Activated CD8-positive, alpha-beta memory T cell treated with anti-CD3 and anti-CD28 coated beads, Interleukin-2, amount 50 U/mL, for 24 hours (primary cell): ENCODE measurements at regions not wholly inside any gene's neighbourhood (a gene's known extent, or its start where the extent isn't known, plus 50 kb on each side); places are given as distances from the start of the nearest gene placed in this dataset.

Experiments
- DNase-seq: peaks from one replicate; pipeline ENCODE4 v3.0.0-alpha.2; 2020; ENCODE audit errors: extremely low read depth

DNA sequence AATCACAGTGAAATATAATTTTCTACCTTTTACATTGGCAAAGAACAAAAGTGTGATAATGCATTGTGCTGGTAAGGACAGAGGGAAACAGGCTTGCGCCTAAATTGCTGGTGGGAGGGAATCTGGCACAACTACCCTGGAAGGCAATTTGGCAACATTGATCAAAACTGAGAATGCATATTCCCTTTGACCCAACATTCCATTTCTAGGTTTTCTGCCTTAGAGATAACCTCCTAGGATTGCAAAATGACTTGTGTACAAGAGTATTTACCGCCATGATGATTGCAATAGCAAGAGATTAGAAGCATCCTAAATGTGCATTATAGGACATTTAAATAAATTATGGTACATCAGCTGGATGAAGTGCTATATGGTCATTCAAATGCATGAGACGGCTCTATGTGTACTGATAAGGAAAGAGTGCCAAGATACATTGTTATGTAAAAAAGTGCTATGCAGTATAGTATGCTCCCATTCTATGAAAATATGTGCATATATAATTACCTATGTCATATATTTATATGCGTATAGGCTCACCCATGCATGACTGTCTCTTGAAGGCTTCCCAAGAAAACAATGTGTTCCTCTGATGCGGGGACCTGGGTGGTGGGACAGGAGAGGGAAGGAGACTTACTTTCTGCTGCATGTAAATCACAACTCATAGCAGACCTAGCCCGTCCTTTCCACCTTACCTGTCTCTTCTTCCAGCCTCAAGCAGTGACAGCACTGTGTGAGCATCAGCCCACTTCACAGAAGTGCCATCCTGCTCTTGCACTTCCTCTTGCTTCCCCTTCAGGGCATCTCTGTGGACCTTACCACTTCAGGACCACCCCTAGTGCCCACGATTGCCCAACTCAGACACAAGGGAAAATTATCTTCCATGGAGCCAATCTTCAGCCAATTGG lies 249.9 kb upstream of the TLE3 start:
- no peak for DNase-seq

DNA sequence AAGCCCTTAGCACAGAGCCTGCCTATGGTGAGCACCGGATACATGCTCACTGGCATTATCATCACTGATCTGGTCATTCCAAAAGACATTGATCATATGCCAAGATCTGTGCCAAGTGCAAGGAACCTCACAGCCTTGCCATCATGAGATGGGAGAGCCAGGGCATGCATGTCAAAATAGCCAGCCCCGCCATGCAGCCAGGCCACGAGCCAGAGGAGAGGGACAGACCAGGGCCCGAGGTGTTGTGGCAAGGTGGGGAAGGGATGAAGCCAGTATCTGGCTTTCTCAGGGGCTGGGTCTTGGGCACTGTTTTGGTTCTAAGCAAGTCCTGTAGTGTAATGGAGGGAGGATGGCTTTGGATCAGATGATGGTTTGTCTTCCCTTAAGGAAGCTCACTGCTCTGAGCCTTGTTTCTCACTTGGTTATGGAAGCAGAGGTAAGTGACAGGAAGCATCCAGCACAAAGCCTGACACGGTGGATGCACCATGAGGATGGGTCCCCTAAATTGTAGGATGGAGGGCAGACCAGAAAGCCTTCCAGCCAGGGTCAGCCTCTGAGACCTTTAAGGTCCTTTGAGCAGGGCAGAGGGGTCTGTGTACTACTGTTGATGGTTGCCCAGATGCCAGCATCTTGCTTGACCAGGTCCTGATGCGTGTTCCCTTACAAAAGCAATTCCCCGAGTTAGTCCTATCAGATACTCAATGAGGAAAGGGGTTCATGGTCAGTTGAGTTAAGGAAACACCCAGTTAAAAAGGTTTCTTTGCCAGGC lies 247.7 kb upstream of the TLE3 start:
- no peak for DNase-seq

DNA sequence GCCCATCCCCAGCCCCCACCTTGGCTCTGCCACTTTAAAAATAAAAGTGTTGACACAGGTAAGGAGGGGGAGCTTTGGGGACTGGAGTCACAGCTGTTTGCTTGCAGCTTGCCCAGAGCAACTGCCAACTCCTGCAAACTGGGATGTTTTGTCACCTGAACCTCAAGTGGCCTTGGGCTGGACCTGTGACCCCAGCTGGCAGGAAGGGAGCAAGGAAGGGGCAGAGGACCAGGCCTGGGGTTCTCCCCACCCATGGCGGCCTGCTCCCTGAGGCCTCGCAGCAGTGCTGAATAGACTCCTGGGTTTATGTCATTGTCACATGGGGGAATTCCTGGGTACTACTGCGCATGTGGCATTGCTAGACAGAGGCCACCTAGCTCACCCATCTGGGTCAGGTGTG lies 246.9 kb upstream of the TLE3 start:
- no peak for DNase-seq

DNA sequence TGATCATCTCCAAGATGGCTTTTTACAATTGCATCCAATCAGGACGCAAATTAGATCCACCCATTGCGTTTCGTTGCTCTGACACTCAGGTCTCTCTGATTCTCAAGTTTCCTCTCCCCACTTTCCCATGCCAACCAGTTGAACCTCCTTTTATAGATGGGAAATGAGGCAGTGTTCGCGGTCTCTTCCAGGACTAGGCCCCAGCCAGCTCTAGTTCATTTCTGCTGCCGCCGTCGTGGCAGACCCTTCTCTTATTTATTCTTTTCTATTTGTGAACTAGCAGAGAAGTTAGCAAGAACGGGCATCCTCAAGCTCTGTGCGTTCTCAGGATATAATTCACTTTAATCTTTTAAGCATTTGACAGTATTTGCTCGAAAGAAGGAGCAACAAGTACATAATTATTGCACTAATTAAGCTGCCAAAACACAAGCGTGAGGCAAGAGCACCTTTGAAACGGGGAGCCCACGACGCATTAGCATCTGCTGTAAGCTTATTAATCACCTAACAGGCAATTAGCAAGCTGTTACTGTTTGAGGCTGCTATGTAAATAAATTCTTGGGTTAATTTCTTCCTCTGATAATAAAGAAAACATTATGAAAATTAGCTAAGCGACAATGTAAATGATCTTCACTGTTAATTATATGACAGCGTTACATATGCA lies 246.4 kb upstream of the TLE3 start:
- DNase-seq = no peak

DNA sequence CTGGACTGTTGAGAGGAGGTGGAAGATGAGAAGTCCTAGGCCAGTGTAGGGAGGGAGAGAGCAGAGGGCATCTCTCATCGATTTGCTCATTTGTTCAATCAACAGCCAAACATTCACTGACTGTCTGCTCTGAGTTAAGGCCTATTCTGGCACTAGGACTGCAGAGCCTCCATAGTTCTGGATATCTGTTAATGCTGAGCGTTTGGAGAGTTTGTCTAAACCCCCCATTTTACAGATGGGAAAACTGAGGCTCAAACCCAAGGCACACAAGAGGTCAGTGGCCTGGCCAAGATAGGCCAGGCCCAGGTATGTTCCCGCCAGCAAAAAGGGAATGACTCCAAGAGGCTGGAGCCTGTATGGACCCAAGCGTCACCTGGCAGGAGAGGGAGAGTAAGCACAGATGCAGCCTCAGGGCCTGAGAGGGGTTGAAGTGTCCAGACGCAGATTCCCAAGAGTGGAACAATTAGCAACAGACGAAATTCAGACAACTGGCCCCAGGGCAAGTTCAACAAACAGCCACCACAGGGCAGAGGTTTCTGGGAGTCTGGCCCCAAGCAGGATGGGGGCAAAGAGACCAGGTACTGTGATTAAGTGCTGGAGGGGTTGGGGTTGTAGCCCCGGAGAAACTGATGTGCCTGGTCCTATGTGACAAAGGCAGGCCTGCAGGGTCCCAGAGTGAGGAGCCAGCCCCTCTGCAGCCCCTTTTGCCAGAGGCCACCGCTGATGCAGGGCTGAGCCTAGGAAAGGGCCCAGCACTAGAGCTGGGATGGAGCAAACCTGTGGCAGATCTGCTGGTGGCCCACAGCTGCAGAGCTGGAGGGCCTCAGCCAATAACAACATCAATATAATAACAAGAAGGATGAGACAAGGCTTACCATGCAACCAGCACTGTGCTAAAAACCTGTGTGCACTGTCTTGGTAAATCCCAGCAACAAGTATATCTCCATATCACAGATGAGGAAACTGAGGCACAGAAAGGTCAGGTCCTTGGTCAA lies 245.1 kb upstream of the TLE3 start:
- DNase-seq = no peak

DNA sequence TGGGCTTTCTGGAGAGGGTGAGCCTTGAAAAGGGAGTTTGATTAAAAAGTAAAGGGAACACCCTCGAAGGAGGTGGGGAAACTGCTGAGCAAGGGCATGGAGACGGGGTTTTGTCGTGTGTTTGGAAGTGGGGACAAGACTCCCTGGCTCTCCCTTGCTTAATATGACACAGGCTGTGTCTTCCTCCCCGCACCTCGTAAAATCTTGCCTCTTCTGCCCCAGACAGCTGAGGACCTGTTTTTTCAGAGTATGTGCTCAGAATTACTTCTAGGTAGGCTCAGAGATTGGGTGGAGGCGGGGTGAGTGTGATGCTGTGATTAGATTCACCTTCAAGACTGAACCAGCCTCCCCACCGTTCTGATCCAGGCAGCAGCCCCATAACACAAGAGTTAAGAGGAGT lies 244.4 kb upstream of the TLE3 start:
- no peak for DNase-seq

DNA sequence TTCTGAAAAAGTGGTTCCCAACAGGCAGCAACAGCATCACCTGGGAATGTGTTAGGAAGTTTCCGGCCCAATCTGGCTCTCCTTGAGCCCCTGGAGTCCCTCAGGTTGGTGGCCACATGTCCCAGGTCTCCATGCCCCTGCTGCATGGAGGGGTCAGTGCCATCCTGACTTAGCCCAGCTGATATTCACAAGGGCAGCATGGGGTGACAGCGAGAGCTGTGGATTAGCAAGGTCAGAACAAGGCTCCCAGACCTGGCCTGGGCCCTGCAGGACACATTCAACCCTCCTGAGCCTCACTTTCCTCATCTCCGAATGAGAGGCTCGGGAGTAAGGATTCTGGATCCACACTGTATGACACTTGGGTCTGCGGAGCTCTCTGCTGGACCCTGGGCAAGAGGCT lies 243.8 kb upstream of the TLE3 start:
- no peak for DNase-seq

DNA sequence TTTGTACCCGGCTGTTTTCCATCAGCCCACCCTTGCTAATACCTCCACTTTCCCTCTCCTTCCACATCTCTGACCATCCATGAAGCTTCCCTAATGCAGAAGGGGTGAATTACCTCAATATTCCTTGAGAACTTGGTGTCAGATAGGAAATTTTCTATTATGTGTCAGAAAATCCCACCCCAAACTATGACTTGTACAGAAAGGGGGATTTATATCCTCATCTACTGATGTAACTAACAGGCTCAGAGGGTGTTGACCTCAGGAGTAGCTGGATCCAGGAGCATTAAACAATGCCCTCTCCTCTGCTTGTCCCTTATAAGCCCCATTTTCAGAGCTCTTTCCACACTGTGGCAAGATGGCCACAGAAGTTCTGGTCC lies 242.8 kb upstream of the TLE3 start:
- no peak for DNase-seq

DNA sequence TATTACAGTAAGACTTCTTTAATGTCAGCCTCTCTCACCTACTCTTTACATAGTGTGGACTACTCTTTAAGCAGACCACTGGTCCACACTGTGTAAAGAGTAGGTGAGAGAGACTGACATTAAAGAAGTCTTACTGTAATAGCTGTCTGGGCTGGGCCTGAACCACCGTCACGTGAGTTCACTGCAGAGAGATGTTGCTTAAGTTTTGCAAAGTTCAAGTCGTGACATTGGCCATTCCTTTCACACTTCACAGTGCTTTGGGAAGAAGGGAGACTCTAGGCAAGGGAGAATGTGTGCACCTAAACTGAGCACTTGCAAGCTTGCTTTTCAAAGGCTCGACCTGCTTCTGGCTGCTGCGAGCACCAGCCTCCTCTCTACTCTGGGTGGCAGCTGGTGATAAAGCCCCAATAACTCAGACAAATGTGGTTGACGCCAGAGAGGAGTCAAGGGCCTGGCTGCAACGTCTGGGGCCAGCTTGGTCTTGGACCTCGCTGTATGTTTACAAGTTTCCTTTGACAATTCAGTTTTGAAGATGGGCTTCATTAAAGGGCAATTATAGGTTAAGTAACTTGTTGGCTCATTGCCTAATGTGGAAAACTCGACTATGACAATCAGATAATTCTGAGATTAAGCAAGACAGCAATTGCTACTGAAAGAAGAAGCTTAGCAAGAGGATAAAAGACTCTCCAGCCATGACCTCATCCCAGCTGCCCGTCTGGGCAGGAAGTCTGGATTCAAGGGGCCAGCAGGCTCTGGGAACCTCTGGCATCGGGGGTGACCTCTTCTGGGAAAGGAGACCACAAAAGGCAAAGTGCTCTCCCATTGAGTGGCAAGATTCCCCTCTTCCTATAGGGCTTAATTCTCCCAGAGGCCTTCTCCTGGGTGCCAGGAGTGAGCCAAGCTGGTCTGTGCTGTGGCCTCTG lies 242.1 kb upstream of the TLE3 start:
- DNase-seq = no peak

DNA sequence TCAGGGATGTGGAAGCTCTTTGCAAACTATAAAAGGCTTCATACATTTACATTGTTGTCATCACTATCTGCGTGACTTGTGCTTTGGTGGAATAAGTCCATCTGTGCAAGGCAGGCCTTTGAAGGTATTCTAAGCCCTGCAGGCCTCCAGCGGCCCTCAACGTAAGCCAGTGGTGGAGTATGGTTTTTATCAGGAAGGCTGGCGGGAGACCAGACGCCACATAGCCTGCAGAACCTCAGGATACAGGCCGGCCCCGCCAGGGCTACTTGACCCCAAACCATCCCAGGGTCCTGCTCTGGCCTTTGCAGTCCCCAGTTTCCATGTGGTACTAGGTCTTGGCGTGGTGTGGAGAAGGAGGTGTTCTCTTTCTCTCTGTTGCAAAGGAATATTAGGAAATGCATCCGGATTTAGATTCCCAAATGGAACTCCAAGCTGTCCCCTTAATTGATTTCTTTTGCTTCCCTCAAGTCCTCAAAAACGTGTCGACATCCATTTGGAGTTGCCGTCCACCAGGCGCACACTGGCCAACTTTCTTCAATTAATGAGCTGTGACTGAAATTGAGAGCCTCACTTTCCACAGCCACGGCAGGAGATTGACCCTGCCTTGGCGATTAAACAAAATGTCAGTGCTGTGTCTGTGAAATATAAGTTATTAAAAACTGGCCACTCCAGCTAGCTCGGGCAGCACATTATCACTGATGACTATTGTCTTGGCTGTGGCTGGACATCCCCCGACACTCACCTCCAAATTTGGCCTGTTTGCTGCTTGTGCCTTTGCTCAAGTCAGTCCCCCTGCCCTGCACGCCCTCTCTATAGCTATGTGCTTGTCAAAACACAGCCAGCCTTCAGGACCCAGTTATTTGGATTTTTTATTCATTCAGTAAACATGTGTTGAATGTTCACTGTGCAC lies 239.8 kb upstream of the TLE3 start:
- no peak for DNase-seq

DNA sequence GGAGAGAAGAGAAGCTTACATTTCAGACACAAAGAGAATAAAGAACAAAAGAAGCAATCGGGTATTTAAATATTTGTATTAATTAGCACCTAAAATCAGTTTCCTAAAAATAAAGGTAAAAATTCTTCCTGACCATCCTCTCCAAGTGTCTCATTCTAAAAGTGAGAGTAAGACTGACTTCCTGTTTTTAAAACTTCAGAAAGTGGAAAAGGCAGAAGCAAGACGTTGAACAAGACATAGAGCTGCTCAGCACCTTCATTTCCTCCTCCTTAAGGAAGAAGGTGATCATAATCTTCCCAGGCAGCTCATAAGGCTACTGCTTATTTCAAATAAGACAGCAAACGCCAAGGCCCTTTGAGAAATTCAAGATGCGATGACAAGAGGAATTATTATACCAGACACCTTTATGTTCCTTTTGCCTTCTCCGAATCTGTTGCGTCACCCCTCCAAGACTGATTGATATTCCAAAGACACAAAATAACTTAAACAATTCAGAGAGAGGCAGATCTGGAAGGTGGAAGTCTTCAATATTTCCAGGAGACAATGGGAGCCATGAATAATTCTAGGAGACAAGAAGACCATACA lies 238.8 kb upstream of the TLE3 start:
- DNase-seq = no peak

DNA sequence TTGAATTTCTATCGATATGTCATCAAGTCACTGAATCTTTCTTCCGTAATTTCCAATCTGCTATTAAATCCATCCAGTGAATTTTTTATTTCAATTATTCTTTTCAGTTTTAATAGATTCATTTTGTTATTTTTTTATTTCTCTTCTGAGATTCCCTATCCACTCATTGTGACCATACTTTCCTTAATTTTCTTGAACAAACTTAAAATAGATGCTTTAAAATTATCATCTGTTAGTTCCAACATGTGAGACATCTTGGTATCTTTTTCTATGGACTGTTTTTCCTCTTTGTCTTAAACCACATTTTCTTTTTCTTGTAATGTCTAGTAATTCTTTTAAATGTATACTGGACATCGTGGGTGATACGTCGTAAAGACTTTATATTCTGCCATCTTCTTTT lies 236.6 kb upstream of the TLE3 start:
- no peak for DNase-seq

DNA sequence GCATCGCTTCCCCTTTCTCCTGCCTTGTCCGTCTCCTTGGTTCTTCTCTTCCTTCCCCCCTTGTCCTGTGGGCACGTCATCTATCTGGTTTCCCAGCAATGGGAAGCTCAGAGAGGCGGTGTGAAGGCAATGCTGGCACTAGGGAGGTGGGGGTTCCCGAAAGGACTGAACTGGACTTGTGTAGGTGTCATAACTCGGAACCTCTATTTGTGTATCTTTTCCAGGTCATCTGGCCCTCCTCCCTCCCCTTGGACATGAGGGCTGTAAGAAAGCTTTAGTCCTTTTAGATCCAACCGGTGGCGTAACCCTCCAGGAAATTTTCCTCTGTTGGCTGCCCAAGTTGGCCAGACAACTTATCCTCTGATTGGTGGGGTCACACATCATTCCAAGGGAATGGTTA lies 231.5 kb upstream of the TLE3 start:
- DNase-seq = no peak

DNA sequence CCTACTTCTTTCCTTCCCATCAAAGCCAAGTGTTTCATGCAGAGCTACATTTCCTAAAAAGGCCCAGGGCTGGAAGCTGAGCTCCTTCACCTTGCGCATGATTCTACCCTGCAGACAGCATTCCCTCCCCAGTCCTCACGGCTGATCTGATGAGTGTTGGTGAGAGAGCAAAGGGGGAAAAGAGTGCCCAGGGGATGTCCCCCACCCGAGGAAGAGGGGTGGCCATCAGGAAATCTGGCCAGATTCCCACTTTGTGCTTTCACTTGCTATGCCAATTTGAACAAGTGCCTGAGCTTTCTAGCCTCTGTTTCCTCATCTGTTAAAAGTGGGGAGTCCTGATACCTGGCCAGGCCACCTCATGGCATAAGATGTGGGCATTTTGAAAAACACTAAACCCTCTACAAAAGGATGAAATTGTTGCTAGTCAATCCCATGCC lies 231.0 kb upstream of the TLE3 start:
- DNase-seq = no peak

DNA sequence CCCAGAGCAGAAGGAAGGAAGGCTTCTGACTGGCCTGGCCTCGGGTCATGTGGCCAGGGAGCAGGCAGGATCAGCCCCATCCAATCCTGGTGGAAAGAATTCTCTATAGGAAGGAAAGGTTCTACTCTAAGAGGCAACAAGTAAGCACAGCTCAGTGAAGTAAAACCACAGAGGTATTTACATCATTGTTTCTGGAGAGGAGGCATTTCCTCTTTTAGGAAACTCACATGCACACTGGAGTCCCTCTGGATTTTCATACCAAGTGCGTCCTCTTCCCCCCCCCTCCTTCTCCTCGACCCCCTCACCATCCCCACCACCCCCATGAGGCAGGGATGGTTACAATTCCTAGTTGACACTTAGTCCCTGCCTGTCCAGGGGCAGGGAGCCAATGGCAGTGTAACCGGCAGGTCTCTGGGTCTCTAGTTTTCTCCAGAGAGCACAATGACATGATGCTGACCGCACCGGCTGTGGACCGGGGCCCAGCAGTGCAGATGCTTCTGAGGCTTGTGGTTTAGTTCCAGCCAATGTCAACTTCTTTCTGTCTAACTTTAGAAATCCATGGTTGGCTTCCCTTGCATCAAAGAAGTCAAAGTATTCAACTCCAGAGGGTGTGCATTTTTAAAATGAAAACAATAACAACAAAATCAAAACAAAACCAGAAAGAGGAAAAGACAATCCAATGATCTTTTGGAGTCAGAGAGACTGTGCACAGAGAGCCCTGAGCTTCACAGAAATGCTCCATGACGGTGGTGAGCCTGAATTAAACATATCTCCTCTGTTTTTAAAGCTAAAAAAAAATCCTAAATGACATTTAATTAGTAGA lies 230.3 kb upstream of the TLE3 start:
- DNase-seq = no peak

DNA sequence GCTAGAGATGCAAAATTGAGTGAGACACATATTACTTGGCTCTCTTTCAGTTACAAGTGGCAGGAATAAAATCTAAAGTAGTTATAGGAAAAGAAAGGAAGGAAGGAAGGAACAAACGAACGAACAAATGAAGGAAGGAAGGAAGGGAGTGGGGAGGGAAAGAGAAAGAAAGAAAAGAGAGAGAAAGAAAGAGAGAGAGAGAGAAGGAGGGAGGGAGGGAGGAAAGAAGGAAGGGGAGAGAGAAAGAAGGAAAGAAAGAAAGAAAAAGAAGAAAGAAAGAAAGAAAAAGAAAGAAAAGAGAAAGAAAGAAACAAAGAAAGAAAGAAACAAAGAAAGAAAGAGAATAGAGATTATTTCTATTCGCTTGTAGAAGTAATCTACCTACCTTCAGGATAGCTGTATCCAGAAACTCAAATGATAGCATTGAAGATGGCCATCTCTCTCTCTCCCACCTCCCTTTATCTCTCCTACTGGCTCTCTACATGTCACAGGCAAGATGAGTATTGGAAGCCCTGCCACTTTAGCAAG lies 229.7 kb upstream of the TLE3 start:
- no peak for DNase-seq
